ENCODE measurements at regions not wholly inside any gene's neighbourhood (a gene's known extent, or its start where the extent isn't known, plus 50 kb on each side); places are given as distances from the start of the nearest gene placed in this dataset.

DNA sequence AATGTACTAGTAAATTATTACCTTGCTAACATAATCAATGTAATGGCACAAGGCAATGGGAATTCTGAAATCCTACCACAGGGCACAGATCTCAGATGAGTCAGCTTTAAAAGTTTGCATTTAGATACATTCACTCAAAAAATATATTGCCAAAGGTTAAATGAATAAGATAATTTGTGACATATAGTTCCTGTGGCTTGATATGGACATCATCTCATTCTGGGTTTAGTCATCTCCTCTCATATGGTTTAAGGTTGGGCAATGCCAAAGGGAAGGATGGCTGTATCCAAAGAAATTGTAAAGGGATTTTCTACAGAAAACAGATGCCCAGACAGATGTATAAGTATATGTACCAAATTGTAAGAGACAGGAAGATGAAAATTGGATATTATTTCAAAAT lies 1065.0 kb downstream of the LRFN5 start:
- no peak for ATAC-seq
- no peak for TF ChIP-seq ZFP3 (CRISPR knock-in tag; IDR thresholded peaks at IDR 0.05)
- no peak for TF ChIP-seq SNAI2 (CRISPR knock-in tag; IDR thresholded peaks at IDR 0.05)
- TF ChIP-seq ZFP30 (CRISPR knock-in tag; IDR thresholded peaks at IDR 0.05): no peak
- TF ChIP-seq, protein P1, sequence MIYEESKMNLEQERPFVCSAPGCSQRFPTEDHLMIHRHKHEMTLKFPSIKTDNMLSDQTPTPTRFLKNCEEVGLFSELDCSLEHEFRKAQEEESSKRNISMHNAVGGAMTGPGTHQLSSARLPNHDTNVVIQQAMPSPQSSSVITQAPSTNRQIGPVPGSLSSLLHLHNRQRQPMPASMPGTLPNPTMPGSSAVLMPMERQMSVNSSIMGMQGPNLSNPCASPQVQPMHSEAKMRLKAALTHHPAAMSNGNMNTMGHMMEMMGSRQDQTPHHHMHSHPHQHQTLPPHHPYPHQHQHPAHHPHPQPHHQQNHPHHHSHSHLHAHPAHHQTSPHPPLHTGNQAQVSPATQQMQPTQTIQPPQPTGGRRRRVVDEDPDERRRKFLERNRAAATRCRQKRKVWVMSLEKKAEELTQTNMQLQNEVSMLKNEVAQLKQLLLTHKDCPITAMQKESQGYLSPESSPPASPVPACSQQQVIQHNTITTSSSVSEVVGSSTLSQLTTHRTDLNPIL (CRISPR knock-in tag; IDR thresholded peaks at IDR 0.05; ENCODE audit: low read depth): no peak
- TF ChIP-seq GLIS3 (CRISPR knock-in tag; IDR thresholded peaks at IDR 0.05): no peak
- TF ChIP-seq, protein P2, sequence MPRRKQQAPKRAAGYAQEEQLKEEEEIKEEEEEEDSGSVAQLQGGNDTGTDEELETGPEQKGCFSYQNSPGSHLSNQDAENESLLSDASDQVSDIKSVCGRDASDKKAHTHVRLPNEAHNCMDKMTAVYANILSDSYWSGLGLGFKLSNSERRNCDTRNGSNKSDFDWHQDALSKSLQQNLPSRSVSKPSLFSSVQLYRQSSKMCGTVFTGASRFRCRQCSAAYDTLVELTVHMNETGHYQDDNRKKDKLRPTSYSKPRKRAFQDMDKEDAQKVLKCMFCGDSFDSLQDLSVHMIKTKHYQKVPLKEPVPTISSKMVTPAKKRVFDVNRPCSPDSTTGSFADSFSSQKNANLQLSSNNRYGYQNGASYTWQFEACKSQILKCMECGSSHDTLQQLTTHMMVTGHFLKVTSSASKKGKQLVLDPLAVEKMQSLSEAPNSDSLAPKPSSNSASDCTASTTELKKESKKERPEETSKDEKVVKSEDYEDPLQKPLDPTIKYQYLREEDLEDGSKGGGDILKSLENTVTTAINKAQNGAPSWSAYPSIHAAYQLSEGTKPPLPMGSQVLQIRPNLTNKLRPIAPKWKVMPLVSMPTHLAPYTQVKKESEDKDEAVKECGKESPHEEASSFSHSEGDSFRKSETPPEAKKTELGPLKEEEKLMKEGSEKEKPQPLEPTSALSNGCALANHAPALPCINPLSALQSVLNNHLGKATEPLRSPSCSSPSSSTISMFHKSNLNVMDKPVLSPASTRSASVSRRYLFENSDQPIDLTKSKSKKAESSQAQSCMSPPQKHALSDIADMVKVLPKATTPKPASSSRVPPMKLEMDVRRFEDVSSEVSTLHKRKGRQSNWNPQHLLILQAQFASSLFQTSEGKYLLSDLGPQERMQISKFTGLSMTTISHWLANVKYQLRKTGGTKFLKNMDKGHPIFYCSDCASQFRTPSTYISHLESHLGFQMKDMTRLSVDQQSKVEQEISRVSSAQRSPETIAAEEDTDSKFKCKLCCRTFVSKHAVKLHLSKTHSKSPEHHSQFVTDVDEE (CRISPR knock-in tag; IDR thresholded peaks at IDR 0.05): no peak
- no peak for TF ChIP-seq OSR1 (CRISPR knock-in tag; IDR thresholded peaks at IDR 0.05)
- TF ChIP-seq PPARA (CRISPR knock-in tag; IDR thresholded peaks at IDR 0.05; ENCODE audit: borderline replicate concordance): no peak
- no peak for TF ChIP-seq ZNF8 (CRISPR knock-in tag; IDR thresholded peaks at IDR 0.05)
- no peak for TF ChIP-seq ZNF70 (CRISPR knock-in tag; IDR thresholded peaks at IDR 0.05)

DNA sequence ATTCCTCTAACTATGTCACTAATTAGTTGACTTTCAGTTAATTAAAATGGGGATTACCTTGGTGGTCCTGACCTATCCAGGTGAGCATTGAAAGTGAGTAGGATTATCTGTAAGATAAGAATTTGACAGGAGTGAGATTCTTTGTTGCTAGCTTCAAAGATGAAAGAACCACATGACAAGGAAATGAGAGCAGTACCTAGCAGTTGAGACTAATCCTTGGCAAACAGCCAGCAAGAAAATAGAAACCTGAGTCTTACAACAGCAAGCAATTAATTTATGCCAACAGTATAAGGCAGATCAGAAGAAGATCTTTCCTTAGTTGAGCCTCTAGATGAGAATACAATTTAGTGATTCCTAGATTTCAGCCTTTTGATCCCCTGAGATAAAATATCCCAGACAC lies 1058.4 kb downstream of the LRFN5 start:
- ATAC-seq: no peak
- TF ChIP-seq OSR1 (CRISPR knock-in tag; IDR thresholded peaks at IDR 0.05) (no peak), ARNTL (CRISPR knock-in tag; IDR thresholded peaks at IDR 0.05; ENCODE audit: borderline replicate concordance, low read depth) (no peak)
- TF ChIP-seq, protein P3, sequence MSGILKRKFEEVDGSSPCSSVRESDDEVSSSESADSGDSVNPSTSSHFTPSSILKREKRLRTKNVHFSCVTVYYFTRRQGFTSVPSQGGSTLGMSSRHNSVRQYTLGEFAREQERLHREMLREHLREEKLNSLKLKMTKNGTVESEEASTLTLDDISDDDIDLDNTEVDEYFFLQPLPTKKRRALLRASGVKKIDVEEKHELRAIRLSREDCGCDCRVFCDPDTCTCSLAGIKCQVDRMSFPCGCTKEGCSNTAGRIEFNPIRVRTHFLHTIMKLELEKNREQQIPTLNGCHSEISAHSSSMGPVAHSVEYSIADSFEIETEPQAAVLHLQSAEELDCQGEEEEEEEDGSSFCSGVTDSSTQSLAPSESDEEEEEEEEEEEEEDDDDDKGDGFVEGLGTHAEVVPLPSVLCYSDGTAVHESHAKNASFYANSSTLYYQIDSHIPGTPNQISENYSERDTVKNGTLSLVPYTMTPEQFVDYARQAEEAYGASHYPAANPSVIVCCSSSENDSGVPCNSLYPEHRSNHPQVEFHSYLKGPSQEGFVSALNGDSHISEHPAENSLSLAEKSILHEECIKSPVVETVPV (CRISPR knock-in tag; IDR thresholded peaks at IDR 0.05): no peak

DNA sequence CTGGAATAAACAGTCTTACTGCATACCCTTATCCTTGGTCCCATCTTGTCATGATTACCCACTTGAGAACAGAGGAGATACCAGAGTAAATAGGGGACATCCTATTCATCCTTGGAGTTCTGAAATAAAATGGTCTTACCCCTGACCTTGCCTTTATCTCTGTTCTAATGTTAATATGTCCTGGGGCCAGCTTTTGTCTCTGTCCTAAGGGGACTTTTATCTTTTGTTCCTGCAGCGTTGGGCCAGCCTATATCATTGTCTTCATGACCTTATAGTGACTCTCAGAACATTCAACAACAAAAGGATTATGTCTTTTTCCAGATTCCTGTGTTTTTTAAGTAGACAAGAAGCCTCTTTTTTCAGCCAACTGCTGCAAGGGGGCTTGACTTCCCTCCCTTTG lies 1057.5 kb downstream of the LRFN5 start:
- ATAC-seq: no peak
- no peak for TF ChIP-seq PPARA (CRISPR knock-in tag; IDR thresholded peaks at IDR 0.05; ENCODE audit: borderline replicate concordance)
- no peak for TF ChIP-seq CSDC2 (CRISPR knock-in tag; IDR thresholded peaks at IDR 0.05)
- TF ChIP-seq ZFP30 (CRISPR knock-in tag; IDR thresholded peaks at IDR 0.05): no peak
- no peak for TF ChIP-seq BACH2 (CRISPR knock-in tag; IDR thresholded peaks at IDR 0.05; ENCODE audit: borderline replicate concordance)
- TF ChIP-seq ZC3H10 (CRISPR knock-in tag; IDR thresholded peaks at IDR 0.05): no peak
- TF ChIP-seq TOX (CRISPR knock-in tag; IDR thresholded peaks at IDR 0.05; ENCODE audit: borderline replicate concordance): no peak
- TF ChIP-seq ZNF565 (CRISPR knock-in tag; conservative IDR thresholded peaks at IDR 0.05; ENCODE audit: low read depth): no peak
- TF ChIP-seq, protein P4, sequence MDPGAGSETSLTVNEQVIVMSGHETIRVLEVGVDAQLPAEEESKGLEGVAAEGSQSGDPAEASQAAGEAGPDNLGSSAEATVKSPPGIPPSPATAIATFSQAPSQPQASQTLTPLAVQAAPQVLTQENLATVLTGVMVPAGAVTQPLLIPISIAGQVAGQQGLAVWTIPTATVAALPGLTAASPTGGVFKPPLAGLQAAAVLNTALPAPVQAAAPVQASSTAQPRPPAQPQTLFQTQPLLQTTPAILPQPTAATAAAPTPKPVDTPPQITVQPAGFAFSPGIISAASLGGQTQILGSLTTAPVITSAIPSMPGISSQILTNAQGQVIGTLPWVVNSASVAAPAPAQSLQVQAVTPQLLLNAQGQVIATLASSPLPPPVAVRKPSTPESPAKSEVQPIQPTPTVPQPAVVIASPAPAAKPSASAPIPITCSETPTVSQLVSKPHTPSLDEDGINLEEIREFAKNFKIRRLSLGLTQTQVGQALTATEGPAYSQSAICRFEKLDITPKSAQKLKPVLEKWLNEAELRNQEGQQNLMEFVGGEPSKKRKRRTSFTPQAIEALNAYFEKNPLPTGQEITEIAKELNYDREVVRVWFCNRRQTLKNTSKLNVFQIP (CRISPR knock-in tag; IDR thresholded peaks at IDR 0.05; ENCODE audit: borderline replicate concordance, low read depth): no peak
- TF ChIP-seq, protein P5, sequence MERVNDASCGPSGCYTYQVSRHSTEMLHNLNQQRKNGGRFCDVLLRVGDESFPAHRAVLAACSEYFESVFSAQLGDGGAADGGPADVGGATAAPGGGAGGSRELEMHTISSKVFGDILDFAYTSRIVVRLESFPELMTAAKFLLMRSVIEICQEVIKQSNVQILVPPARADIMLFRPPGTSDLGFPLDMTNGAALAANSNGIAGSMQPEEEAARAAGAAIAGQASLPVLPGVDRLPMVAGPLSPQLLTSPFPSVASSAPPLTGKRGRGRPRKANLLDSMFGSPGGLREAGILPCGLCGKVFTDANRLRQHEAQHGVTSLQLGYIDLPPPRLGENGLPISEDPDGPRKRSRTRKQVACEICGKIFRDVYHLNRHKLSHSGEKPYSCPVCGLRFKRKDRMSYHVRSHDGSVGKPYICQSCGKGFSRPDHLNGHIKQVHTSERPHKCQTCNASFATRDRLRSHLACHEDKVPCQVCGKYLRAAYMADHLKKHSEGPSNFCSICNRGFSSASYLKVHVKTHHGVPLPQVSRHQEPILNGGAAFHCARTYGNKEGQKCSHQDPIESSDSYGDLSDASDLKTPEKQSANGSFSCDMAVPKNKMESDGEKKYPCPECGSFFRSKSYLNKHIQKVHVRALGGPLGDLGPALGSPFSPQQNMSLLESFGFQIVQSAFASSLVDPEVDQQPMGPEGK (CRISPR knock-in tag; IDR thresholded peaks at IDR 0.05; ENCODE audit: borderline replicate concordance): no peak

DNA sequence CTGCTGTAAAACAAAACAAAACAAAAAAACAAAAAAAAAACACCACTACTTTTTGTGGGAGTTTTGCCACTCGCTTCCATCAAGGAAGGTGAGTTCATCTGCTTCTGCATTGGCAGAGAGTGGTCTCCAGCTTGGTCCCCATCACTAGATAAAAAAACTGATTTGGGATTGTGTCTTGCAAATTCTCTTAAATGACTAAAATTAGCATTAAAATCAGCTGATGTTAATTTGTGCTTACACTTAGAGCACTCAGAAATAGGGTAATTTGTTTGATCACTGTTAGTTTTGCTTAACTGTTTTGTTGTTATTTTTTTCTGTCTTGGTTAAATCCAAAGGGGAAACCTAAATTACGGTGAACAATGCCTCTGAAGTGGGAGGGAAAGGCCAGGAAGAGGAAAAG lies 1048.0 kb downstream of the LRFN5 start:
- TF ChIP-seq ZFP3 (CRISPR knock-in tag; IDR thresholded peaks at IDR 0.05) (no peak), BACH2 (CRISPR knock-in tag; IDR thresholded peaks at IDR 0.05; ENCODE audit: borderline replicate concordance) (no peak), CSDC2 (CRISPR knock-in tag; IDR thresholded peaks at IDR 0.05) (no peak), ZC3H10 (CRISPR knock-in tag; IDR thresholded peaks at IDR 0.05) (no peak), ZNF565 (CRISPR knock-in tag; conservative IDR thresholded peaks at IDR 0.05; ENCODE audit: low read depth) (no peak), OSR1 (CRISPR knock-in tag; IDR thresholded peaks at IDR 0.05) (no peak), RARB (CRISPR knock-in tag; IDR thresholded peaks at IDR 0.05) (no peak)
- TF ChIP-seq, protein P1 (CRISPR knock-in tag; IDR thresholded peaks at IDR 0.05; ENCODE audit: low read depth): no peak
- TF ChIP-seq, protein P5 (CRISPR knock-in tag; IDR thresholded peaks at IDR 0.05; ENCODE audit: borderline replicate concordance): no peak
- no peak for ATAC-seq
